Fibroblast of lung (primary cell): ENCODE measurements at regions not wholly inside any gene's neighbourhood (a gene's known extent, or its start where the extent isn't known, plus 50 kb on each side); places are given as distances from the start of the nearest gene placed in this dataset.

Experiments
- DNase-seq, 2 donors: peaks; one replicate each; pipeline versions ENCODE4 v3.0.0 to v3.0.0-alpha.2; 2010; ENCODE audit warnings: low read depth in 2 of 2
- H2AFZ ChIP-seq: 2 replicates; pipeline ENCODE4 v1.5.1; 2012; ENCODE audit warnings: low read length, control low read depth, inconsistent platforms
- H3K27ac ChIP-seq: 2 replicates; pipeline ENCODE4 v1.5.1; 2011; ENCODE audit warnings: low read length, control low read depth; ENCODE audit not compliant: insufficient read depth
- H3K27me3 ChIP-seq: 2 replicates; pipeline ENCODE4 v1.5.1; 2011; ENCODE audit warnings: mild to moderate bottlenecking, low read length; ENCODE audit not compliant: control insufficient read depth, insufficient read depth
- H3K36me3 ChIP-seq: 2 replicates; pipeline ENCODE4 v1.5.1; 2011; ENCODE audit warnings: low read length; ENCODE audit not compliant: control insufficient read depth, insufficient read depth
- H3K4me1 ChIP-seq: 2 replicates; pipeline ENCODE4 v1.5.1; 2011; ENCODE audit warnings: low read length; ENCODE audit not compliant: control insufficient read depth, insufficient read depth; ENCODE audit errors: extremely low read depth
- H3K4me2 ChIP-seq: 2 replicates; pipeline ENCODE4 v1.5.1; 2011; ENCODE audit warnings: low read length, control low read depth; ENCODE audit not compliant: insufficient read depth; ENCODE audit errors: extremely low read depth
- H3K4me3 ChIP-seq, 4 experiments: fragments of 200-600 bp in 1 of 4; sonication (generic) in 1 of 4; replicated peaks in 1 of 4; 2 replicates each; pipeline ENCODE4 v1.5.1; 2011 to 2016; ENCODE audit warnings: low read length in 4 of 4, low read depth in 3 of 4, mild to moderate bottlenecking in 3 of 4, control low read depth in 2 of 4, inconsistent platforms in 1 of 4, mixed read lengths in 1 of 4; ENCODE audit not compliant: insufficient read depth in 1 of 4; ENCODE audit errors: control extremely low read depth in 1 of 4
- H3K79me2 ChIP-seq: 2 replicates; pipeline ENCODE4 v1.5.1; 2012; ENCODE audit warnings: mild to moderate bottlenecking, low read length, inconsistent platforms; ENCODE audit not compliant: control insufficient read depth, insufficient read depth
- H3K9ac ChIP-seq: 2 replicates; pipeline ENCODE4 v1.5.1; 2011; ENCODE audit warnings: mild to moderate bottlenecking, low read length, control low read depth; ENCODE audit not compliant: insufficient read depth
- H3K9me3 ChIP-seq: 2 replicates; pipeline ENCODE4 v1.5.1; 2012; ENCODE audit warnings: low read depth, low read length; ENCODE audit not compliant: control insufficient read depth, insufficient read depth
- H4K20me1 ChIP-seq: 2 replicates; pipeline ENCODE4 v1.5.1; 2011; ENCODE audit warnings: low read length; ENCODE audit not compliant: control insufficient read depth, insufficient read depth; ENCODE audit errors: extremely low read depth
- EZH2 ChIP-seq: IDR thresholded peaks from 2 replicates; pipeline ENCODE4 v1.5.1; 2012; ENCODE audit warnings: low read length, control low read depth, mild to moderate bottlenecking; ENCODE audit errors: missing control alignments
- TF ChIP-seq, protein P1 (sequence below), 2 donors: IDR thresholded peaks in 1 of 2; conservative IDR thresholded peaks in 1 of 2; 1 replicate in 1 of 2; 2 replicates in 1 of 2; pipeline ENCODE4 v1.5.1; 2011 to 2012; ENCODE audit warnings: low read length in 2 of 2, control low read depth in 1 of 2, inconsistent platforms in 1 of 2, low read depth in 1 of 2, mild to moderate bottlenecking in 1 of 2

DNA sequence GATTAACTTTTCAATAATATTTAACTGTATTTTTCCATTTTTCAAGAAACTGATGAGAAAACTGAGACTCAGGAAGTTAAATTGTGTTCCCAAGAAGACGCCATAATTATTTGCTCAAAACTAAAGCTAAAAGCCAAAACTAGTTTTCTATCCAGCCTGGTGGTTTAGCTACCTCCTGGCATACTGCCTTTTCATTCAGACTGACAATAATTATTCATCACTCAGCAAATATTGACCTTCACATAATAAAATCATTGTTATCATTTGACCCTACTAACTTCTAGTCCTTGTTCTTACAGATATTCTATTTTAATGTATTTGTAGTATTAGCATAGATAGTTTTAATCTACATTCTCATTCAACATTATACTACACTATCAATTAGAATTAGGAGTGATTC lies 210.6 kb upstream of the GADL1 start:
- no peaks in the 10 kb centered on the region for H3K9me3 ChIP-seq
- no peak overlapping the region for H3K4me3 ChIP-seq
- no peaks in the 10 kb centered on the region for H4K20me1 ChIP-seq
- H3K36me3 ChIP-seq = no peaks in the 10 kb centered on the region
- DNase-seq = no peak
- H3K4me2 ChIP-seq = no peak overlapping the region
- no peak overlapping the region for H3K27ac ChIP-seq
- no peak overlapping the region for H3K9ac ChIP-seq
- no peaks in the 10 kb centered on the region for H3K79me2 ChIP-seq
- peaks cover 7% of the 10 kb centered on the region for H3K4me1 ChIP-seq
- H3K27me3 ChIP-seq = no peaks in the 10 kb centered on the region
- no peak for TF ChIP-seq EZH2
- TF ChIP-seq, protein P1, sequence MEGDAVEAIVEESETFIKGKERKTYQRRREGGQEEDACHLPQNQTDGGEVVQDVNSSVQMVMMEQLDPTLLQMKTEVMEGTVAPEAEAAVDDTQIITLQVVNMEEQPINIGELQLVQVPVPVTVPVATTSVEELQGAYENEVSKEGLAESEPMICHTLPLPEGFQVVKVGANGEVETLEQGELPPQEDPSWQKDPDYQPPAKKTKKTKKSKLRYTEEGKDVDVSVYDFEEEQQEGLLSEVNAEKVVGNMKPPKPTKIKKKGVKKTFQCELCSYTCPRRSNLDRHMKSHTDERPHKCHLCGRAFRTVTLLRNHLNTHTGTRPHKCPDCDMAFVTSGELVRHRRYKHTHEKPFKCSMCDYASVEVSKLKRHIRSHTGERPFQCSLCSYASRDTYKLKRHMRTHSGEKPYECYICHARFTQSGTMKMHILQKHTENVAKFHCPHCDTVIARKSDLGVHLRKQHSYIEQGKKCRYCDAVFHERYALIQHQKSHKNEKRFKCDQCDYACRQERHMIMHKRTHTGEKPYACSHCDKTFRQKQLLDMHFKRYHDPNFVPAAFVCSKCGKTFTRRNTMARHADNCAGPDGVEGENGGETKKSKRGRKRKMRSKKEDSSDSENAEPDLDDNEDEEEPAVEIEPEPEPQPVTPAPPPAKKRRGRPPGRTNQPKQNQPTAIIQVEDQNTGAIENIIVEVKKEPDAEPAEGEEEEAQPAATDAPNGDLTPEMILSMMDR (conservative IDR thresholded peaks at IDR 0.05 in 1 of 2, IDR thresholded peaks at IDR 0.05 in 1 of 2; ENCODE audit: low read depth in 1 of 2, low read length in 2 of 2) = no peak
- no peak overlapping the region for H2AFZ ChIP-seq

GRCh38 chr3:31105438-31106077 lies 211.1 kb upstream of the GADL1 start:
- no peak for TF ChIP-seq EZH2
- TF ChIP-seq, protein P1 (conservative IDR thresholded peaks at IDR 0.05 in 1 of 2, IDR thresholded peaks at IDR 0.05 in 1 of 2; ENCODE audit: low read depth in 1 of 2, low read length in 2 of 2) = no peak
- no peak overlapping the region for H2AFZ ChIP-seq
- H3K36me3 ChIP-seq = no peaks in the 10 kb centered on the region
- no peaks in the 10 kb centered on the region for H3K79me2 ChIP-seq
- H3K27ac ChIP-seq = peak overlapping the region; percentile 15
- peak; percentile 93 to 99 for DNase-seq
- H3K4me2 ChIP-seq = no peak overlapping the region
- no peak overlapping the region for H3K4me3 ChIP-seq
- H3K9ac ChIP-seq = no peak overlapping the region
- H3K9me3 ChIP-seq = no peaks in the 10 kb centered on the region
- no peaks in the 10 kb centered on the region for H4K20me1 ChIP-seq
- H3K4me1 ChIP-seq = peaks cover 7% of the 10 kb centered on the region
- H3K27me3 ChIP-seq = no peaks in the 10 kb centered on the region

- no peak overlapping the region for H3K4me3 ChIP-seq
- H3K4me2 ChIP-seq = peak overlapping the region; percentile 30
Observed at GRCh38 chr3:31106204-31106603, 211.7 kb upstream of the GADL1 start.

More at GRCh38 chr3:31106204-31106603, 211.7 kb upstream of the GADL1 start:
- Histone ChIP-seq H3K27me3 (no peaks in the 10 kb centered on the region), H3K4me1 (peaks cover 7% of the 10 kb centered on the region), H2AFZ (no peak overlapping the region), H3K27ac (peak overlapping the region; percentile 15), H3K36me3 (no peaks in the 10 kb centered on the region), H4K20me1 (no peaks in the 10 kb centered on the region), H3K79me2 (no peaks in the 10 kb centered on the region), H3K9ac (no peak overlapping the region), H3K9me3 (no peaks in the 10 kb centered on the region)
- DNase-seq = peak; percentile 59 to 90
- no peak for TF ChIP-seq EZH2
- TF ChIP-seq, protein P1 (conservative IDR thresholded peaks at IDR 0.05 in 1 of 2, IDR thresholded peaks at IDR 0.05 in 1 of 2; ENCODE audit: low read depth in 1 of 2, low read length in 2 of 2) = no peak
